Keratinocyte (primary cell): ENCODE measurements at regions not wholly inside any gene's neighbourhood (a gene's known extent, or its start where the extent isn't known, plus 50 kb on each side); places are given as distances from the start of the nearest gene placed in this dataset.

Experiments
- DNase-seq: peaks from one replicate; pipeline ENCODE4 v3.0.0-alpha.2; 2011; ENCODE audit warnings: low read depth, missing footprints, low spot score
- FAIRE-seq: peaks from 2 replicates; lab custom pipeline; 2011; peaks lifted over from hg19 to GRCh38; lab: Jason Lieb, UNC
- H2AFZ ChIP-seq: 2 replicates; pipeline ENCODE4 v1.6.0; 2012; ENCODE audit warnings: low read length, control low read depth, inconsistent platforms; ENCODE audit not compliant: control insufficient read depth
- H3K27ac ChIP-seq: 2 replicates; pipeline ENCODE4 v1.5.1; 2011; ENCODE audit warnings: low read length; ENCODE audit not compliant: control insufficient read depth, insufficient read depth
- H3K27me3 ChIP-seq: 3 replicates; pipeline ENCODE4 v1.6.0; 2011; ENCODE audit warnings: low read length; ENCODE audit not compliant: control insufficient read depth, insufficient read depth; ENCODE audit errors: extremely low read depth
- H3K36me3 ChIP-seq, 2 experiments: 2 replicates in 1 of 2; 3 replicates in 1 of 2; pipeline ENCODE4 v1.5.1; 2011; ENCODE audit warnings: low read length in 2 of 2, mild to moderate bottlenecking in 1 of 2; ENCODE audit not compliant: control insufficient read depth in 2 of 2, insufficient read depth in 2 of 2; ENCODE audit errors: extremely low read depth in 1 of 2
- H3K4me1 ChIP-seq: 3 replicates; pipeline ENCODE4 v1.5.1; 2011; ENCODE audit warnings: low read length; ENCODE audit not compliant: control insufficient read depth, insufficient read depth; ENCODE audit errors: extremely low read depth
- H3K4me2 ChIP-seq: 3 replicates; pipeline ENCODE4 v1.6.0; 2011; ENCODE audit warnings: low read depth, low read length; ENCODE audit not compliant: control insufficient read depth, insufficient read depth; ENCODE audit errors: extremely low read depth
- H3K4me3 ChIP-seq, 3 experiments: fragments of 200-600 bp in 1 of 3; sonication (generic) in 1 of 3; 2 replicates in 2 of 3; 3 replicates in 1 of 3; pipeline ENCODE4 v1.5.1; 2011 to 2016; ENCODE audit warnings: low read length in 3 of 3, mild to moderate bottlenecking in 3 of 3, control low read depth in 2 of 3, inconsistent platforms in 1 of 3, low read depth in 1 of 3, mixed read lengths in 1 of 3, mixed run types in 1 of 3, moderate library complexity in 1 of 3; ENCODE audit not compliant: control insufficient read depth in 2 of 3, insufficient read depth in 2 of 3; ENCODE audit errors: extremely low read depth in 1 of 3
- H3K79me2 ChIP-seq: 2 replicates; pipeline ENCODE4 v1.6.0; 2012; ENCODE audit warnings: low read length; ENCODE audit not compliant: control insufficient read depth, insufficient read depth
- H3K9ac ChIP-seq: 3 replicates; pipeline ENCODE4 v1.6.0; 2011; ENCODE audit warnings: low read length; ENCODE audit not compliant: control insufficient read depth, insufficient read depth; ENCODE audit errors: extremely low read depth
- H3K9me1 ChIP-seq: 3 replicates; pipeline ENCODE4 v1.6.0; 2011; ENCODE audit warnings: low read length; ENCODE audit not compliant: control insufficient read depth, insufficient read depth; ENCODE audit errors: extremely low read depth
- H3K9me3 ChIP-seq: 2 replicates; pipeline ENCODE4 v1.5.1; 2012; ENCODE audit warnings: low read depth, low read length; ENCODE audit not compliant: control insufficient read depth
- H4K20me1 ChIP-seq: 3 replicates; pipeline ENCODE4 v1.6.0; 2011; ENCODE audit warnings: low read length; ENCODE audit not compliant: control insufficient read depth, insufficient read depth; ENCODE audit errors: extremely low read depth
- EZH2 ChIP-seq: IDR thresholded peaks from one replicate; pipeline ENCODE4 v1.6.1; 2012; ENCODE audit warnings: inconsistent platforms, mild to moderate bottlenecking, low read length, moderate library complexity
- dilution Hi-C: fragments of 300-500 bp; cut with MboI; formaldehyde crosslinking; loops from one replicate; pipeline ENCODE4 v1.7.0; 2020; ENCODE audit warnings: low sequenced_read_pairs; ENCODE audit not compliant: extremely low pct_ligation_motif_present
- TF ChIP-seq, protein P1 (sequence below), 3 experiments: IDR thresholded peaks in 1 of 3; conservative IDR thresholded peaks in 1 of 3; optimal IDR thresholded peaks in 1 of 3; 2 replicates in 2 of 3; 3 replicates in 1 of 3; pipeline versions ENCODE3 to v1.5.1; 2011; ENCODE audit warnings: low read length in 3 of 3, mild to moderate bottlenecking in 3 of 3, moderate library complexity in 2 of 3, control low read depth in 1 of 3, inconsistent platforms in 1 of 3; ENCODE audit not compliant: insufficient read depth in 2 of 3; ENCODE audit errors: extremely low read depth in 1 of 3

DNA sequence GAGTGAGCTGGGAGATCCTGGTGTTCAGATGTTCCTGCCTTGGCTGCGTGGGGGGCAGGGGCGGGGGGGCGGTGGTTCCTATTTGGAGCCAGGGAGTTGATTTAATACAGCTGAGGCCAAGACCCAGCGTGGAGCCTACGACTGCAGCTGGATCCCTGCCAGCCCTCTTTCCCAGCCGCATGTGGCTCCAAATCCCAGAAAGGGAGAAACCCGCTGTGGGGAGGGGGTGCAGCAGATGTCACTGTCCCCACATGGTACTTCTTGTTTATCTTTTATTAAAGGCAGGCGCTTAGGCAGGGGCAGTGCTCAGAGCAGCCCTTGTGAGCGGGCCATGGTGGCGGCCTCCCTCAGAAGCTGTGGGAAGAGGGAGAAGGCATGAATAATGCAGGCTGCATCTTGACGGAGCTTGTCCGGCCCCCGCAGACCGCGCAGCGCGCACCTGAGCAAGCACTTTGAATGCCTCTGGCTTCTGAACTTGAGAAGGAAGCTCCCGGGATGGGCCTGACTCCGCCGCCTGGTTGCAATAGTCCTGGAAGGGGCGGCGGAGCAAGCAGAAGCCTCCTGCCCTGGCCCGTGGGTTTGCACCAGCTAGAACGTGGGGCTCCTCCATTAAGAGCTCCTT is 112.1 kb downstream of the GLI2 start:
- no peaks in the 10 kb centered on the region for H4K20me1 ChIP-seq
- no peaks in the 10 kb centered on the region for H3K36me3 ChIP-seq
- FAIRE-seq (peak; percentile 66), DNase-seq (peak; percentile 38)
- H3K9me3 ChIP-seq, result no peaks in the 10 kb centered on the region
- H3K4me2 ChIP-seq, result peak overlapping the region; percentile 56
- peaks cover 5% of the 10 kb centered on the region for H3K4me1 ChIP-seq
- TF ChIP-seq, protein P1, sequence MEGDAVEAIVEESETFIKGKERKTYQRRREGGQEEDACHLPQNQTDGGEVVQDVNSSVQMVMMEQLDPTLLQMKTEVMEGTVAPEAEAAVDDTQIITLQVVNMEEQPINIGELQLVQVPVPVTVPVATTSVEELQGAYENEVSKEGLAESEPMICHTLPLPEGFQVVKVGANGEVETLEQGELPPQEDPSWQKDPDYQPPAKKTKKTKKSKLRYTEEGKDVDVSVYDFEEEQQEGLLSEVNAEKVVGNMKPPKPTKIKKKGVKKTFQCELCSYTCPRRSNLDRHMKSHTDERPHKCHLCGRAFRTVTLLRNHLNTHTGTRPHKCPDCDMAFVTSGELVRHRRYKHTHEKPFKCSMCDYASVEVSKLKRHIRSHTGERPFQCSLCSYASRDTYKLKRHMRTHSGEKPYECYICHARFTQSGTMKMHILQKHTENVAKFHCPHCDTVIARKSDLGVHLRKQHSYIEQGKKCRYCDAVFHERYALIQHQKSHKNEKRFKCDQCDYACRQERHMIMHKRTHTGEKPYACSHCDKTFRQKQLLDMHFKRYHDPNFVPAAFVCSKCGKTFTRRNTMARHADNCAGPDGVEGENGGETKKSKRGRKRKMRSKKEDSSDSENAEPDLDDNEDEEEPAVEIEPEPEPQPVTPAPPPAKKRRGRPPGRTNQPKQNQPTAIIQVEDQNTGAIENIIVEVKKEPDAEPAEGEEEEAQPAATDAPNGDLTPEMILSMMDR (optimal IDR thresholded peaks at IDR 0.05 in 1 of 3, IDR thresholded peaks at IDR 0.05 in 1 of 3, conservative IDR thresholded peaks at IDR 0.05 in 1 of 3; ENCODE audit: extremely low read depth in 1 of 3, insufficient read depth in 2 of 3, low read length in 3 of 3), result no peak
- TF ChIP-seq EZH2, result no peak
- H3K9ac ChIP-seq, result no peak overlapping the region
- H3K27me3 ChIP-seq, result no peaks in the 10 kb centered on the region
- H2AFZ ChIP-seq, result peak overlapping the region; percentile 62
- peak overlapping the region in 2 of 3 experiments; percentile 26 to 29 for H3K4me3 ChIP-seq
- dilution Hi-C loops, result no loop called here
- no peak overlapping the region for H3K27ac ChIP-seq
- no peaks in the 10 kb centered on the region for H3K9me1 ChIP-seq
- H3K79me2 ChIP-seq, result no peaks in the 10 kb centered on the region

DNA sequence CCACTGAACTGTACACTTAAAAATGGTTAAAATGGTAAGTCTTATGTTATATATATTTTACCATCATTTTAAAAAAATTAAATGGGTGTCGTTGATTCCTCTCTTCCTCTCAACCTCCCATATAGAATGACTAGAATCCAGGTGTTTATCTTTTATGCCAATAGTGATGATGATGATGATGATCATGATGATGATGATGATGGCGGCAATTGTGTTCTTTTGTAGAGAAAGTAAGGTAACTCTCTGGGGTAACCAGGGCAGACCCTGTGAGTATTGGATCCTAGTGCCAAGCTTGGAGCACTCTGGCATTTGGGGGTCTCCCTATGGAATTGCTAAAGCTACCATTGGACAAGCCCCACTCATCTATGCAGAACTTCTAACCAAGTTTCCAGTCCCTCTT is 113.6 kb downstream of the GLI2 start:
- TF ChIP-seq, protein P1 (optimal IDR thresholded peaks at IDR 0.05 in 1 of 3, IDR thresholded peaks at IDR 0.05 in 1 of 3, conservative IDR thresholded peaks at IDR 0.05 in 1 of 3; ENCODE audit: extremely low read depth in 1 of 3, insufficient read depth in 2 of 3, low read length in 3 of 3), result no peak
- no peak for TF ChIP-seq EZH2
- Histone ChIP-seq H3K4me2 (no peak overlapping the region), H4K20me1 (no peaks in the 10 kb centered on the region), H3K4me1 (peaks cover 5% of the 10 kb centered on the region), H3K4me3 (no peak overlapping the region), H3K9ac (no peak overlapping the region), H3K9me1 (no peaks in the 10 kb centered on the region), H3K27ac (no peak overlapping the region), H2AFZ (no peak overlapping the region), H3K36me3 (no peaks in the 10 kb centered on the region), H3K79me2 (no peaks in the 10 kb centered on the region), H3K9me3 (no peaks in the 10 kb centered on the region), H3K27me3 (no peaks in the 10 kb centered on the region)
- DNase-seq (no peak), FAIRE-seq (no peak)
- dilution Hi-C loops, result no loop called here
